MV-4-11 (cell line): ENCODE measurements at regions not wholly inside any gene's neighbourhood (a gene's known extent, or its start where the extent isn't known, plus 50 kb on each side); places are given as distances from the start of the nearest gene placed in this dataset.

Experiments used
- DNase-seq: peaks from one replicate; lab custom pipeline; 2025; lab: John Stamatoyannopoulos, UW

DNA sequence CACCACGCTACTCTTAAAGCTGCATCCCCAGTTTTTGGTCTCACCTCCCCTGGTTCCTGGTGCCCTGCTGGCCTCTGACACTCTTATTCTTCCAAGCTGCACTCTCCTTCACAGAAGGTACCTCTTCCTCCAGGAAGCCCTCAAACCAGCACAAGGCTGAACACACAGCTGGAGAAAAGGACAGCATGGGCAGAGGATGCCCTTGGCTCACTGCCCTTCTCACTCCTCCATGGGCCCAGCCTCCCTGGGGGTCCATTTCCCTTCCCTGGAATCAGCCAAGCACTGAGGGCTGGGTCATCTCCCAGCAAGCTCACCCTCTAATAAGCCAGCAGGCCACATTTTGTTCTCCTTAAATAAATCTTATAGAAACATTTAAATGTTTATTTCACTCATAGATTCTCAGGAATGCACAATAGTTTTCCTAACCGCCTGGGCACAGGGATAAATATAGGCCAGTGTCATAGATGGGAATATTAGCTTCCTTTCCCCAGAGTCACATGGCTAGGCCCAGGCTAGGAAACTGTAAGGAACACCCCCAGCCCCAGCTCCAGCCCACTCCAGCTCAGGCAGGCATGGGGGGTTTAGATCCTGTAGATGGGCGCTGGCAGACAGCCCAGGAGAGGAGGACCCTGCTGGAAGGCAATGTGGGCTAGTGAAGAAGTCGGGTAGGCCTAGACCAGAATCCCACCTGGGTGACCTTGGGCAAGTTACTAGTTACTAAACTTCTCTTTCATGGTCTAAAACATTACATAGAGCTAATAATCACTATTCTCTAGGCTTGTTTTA lies 51.5 kb downstream of the IRAG1 start:
- no peak for DNase-seq

GRCh38 chr11:10641177-10641911 lies 52.2 kb downstream of the IRAG1 start:
- peak; percentile 94 for DNase-seq

DNA sequence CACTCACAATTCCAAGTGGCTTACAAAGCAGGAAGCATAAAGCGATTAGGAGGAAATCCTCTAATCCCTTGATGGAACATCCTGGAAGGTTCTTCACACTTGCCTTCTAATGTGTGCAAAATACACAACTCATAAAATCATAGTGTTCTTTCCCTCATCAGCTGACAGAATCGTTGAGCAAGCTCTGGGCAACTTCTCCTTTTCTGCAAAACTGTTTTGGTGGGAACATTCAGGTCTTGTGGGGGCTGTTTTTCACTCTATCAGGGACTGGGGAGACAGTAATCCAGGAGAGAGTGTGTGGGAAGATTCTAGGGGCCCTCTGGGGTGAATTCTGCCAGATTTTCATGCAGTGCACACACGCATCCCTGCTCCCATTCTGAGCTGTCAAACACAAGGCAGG lies 53.2 kb downstream of the IRAG1 start:
- peak; percentile 83 for DNase-seq

DNA sequence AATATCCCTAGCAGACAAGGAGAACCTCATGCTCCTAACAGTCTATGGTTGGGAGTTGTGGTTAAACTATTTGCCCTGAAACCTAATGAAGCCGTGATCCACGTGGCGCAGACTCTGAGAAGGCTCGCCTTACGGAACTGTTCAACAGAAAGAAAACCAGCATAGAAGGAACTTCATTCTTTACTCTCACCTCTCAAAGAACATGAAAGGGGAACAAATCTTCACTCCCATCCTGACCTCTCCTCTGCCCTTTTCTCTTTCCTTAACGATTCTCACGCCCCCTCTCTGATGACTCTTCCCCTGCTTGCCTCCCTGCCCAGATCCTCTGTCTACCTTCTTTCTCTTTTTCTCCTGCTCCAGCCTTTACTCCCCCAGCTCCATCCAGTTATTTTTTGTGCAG lies 54.2 kb downstream of the IRAG1 start:
- peak; percentile 84 for DNase-seq

DNA sequence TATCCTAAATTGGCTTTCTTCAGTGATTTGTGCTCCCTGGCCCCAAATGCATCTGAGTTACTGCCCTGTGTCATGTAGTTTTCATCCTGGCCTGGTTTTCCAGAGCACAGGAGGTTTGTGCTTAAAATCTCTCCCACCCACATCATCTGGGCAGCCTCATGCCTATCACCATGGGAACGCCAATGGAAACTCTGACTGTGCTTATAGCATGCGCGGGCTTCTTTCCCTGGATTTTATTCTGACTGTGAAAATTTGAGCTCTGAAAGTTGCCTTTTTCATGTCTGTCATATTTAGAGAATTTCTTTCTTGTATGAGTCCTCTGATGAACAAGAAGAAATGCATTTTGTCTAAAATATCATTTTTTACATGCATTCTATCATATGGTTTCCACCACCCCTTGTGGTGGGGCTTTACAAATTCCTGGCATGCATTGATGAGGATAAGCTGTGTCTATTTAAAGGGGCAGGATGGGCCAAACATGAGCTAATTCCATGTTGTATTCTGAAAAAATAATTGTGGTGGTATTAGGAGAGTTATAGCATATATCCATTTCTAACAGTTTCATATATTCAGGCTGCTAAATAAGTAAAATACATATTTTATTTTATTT lies 55.1 kb downstream of the IRAG1 start:
- DNase-seq: no peak

DNA sequence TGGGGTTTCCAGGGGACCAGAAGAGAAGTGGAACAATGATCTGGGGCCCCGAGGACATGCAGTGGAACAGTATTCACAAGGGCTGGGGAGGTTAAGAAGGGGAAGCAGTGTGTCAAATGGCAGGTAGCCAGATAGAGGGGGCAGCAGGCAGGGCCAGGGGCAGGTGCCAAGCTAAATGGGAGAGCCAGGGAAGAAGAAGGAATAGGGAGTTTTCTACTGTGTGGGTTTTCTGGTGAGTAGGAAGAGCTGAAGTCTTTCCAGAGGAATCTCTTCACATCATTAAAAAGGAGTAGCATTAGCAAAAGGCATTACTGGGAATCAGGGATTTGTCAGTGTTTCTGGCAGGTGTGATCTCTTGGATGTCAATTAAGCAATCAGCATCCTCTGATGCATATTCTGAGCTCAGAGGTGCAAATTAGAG lies 55.8 kb downstream of the IRAG1 start:
- no peak for DNase-seq

- DNase-seq: no peak
Observed at GRCh38 chr11:10634407-10634806, 59.1 kb downstream of the IRAG1 start.

- no peak for DNase-seq
Observed at GRCh38 chr11:10633261-10633660, 60.3 kb downstream of the IRAG1 start.

- DNase-seq: no peak
Observed at GRCh38 chr11:10632483-10632882, 61.1 kb downstream of the IRAG1 start.

DNA sequence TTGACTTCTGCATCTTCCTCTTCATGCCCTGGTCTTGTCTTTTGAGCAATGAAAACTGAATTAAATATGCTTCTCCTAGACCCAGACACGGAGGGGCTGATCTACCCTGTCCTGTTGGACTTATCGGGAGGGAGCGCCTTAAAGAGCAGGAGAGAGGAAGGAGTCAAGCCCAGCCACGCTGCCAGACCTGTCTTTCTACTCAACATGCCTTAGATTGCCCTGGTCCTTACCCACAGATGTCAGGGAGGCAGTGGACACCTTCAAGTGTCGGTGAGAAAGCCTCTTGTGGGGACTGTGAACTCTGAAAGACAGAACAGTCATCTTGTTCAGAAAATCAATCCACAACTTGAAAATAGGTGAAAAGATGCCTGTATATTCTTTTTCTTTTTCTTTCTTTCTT lies 61.8 kb downstream of the IRAG1 start:
- DNase-seq: no peak

DNA sequence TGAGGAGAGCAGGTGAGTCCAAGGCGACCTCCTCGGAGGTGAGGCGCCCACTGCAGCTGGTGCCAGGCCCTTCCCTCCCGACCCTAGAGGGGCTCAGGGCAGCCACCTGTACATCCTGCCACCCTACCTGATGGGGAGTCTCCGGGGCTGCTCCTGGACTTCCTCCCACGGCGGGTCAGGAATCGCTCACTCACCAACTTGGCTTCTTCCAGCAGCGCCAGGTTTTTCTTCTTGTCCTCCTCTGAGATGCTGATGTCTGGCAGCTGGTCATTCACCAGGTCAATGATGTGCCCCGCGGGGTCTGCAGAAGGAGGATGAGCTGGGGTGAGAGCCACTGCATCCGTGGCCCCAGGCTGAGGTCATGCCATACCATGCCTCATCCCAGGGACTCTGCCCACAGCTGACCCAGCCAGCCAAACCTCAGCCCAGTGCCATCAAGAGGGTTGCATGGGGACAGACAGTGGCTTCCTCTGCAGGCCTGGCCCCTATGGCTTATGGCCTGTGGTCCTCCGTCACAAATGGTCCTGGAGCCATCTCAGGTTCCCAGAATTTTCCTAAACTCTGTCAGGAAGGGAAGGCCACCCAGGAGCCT lies 61.0 kb upstream of the LYVE1 start:
- DNase-seq: no peak

DNA sequence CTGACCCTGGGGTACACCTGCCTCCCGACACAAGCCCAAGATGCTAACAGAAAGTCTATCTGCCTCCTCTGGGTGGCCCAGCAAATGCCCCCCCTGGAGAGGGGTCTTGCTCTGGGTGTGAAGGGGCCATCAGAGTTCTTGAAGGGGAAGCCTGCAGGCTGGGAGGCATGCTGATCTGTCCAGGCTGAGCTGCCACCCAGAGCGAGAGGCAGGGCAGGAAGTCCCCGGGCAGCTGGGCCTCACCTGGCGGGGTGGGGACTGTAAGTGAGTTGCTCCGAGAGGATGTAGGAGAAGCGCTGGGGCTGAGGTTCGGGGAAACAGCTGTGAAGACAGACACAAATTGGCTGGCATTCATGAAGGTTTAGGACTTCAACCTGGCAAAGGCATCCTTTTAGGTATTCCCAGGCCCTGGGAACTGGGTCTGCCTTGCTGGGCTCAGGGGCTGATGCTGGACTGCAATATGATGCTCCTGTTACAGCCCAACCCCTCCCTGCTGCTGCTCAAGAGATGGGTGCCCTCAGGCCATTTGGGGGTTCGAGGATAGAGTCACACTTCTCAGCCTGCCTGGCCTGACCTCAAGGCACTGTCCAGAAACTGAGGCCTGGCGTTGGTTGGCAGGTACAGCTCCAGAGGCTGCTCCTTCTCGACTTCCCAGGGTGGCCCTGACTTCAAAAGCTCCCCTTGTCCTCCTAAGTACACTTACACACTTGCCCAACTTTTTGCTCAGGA lies 60.2 kb upstream of the LYVE1 start:
- DNase-seq: no peak

- DNase-seq: no peak
Observed at GRCh38 chr11:10627816-10628215, 59.4 kb upstream of the LYVE1 start.

GRCh38 chr11:10627291-10627690 lies 58.8 kb upstream of the LYVE1 start:
- DNase-seq: no peak

GRCh38 chr11:10625982-10626311 lies 57.5 kb upstream of the LYVE1 start:
- DNase-seq: no peak

GRCh38 chr11:10625281-10625981 lies 57.0 kb upstream of the LYVE1 start:
- DNase-seq: no peak

DNA sequence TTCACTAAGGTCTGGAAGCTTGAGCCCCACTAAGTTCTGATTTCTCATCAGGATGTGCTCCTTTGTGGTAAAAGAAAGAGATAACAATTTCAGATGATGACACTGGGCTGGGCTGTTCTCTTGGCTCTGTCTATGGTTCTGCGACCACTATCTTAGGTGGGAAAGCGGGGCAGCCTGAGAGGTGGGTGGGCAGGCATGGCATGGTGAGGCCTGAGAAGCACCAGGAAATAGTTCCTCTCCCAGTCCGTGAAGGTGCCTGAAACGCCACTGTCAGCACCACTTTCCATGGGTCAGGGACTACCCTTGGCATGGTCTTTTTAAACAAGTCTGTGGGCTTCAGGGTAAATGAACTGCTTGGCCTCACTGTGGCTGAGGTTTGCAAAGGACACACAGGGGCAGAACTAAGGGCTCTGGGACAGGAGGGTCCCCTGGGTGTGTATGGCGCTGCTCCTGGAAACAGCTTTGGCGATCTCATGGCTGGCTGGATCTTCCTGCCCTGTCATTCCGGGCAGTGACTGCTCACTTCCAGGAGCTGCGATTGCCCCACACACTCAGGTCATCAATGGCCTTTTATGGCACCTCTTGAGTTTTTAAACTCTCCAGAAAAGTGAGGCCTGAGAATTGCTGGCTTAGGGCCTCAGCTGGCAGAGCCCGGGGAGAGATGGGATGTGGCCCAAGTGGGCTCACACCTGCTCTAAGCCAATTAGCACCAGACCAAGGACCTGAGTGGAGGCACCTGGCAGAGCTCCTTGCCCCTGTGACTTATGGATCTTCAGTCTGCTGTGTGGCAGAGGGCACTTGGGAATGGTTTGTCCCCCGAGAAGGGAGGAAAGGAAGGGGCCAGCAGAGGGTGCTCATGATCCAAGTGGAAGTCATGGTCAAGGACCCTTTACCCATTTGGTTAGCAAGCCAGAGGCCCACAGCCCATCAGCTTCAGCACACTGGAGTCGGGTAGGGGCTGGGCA lies 55.6 kb upstream of the LYVE1 start:
- peak; percentile 16 for DNase-seq

DNA sequence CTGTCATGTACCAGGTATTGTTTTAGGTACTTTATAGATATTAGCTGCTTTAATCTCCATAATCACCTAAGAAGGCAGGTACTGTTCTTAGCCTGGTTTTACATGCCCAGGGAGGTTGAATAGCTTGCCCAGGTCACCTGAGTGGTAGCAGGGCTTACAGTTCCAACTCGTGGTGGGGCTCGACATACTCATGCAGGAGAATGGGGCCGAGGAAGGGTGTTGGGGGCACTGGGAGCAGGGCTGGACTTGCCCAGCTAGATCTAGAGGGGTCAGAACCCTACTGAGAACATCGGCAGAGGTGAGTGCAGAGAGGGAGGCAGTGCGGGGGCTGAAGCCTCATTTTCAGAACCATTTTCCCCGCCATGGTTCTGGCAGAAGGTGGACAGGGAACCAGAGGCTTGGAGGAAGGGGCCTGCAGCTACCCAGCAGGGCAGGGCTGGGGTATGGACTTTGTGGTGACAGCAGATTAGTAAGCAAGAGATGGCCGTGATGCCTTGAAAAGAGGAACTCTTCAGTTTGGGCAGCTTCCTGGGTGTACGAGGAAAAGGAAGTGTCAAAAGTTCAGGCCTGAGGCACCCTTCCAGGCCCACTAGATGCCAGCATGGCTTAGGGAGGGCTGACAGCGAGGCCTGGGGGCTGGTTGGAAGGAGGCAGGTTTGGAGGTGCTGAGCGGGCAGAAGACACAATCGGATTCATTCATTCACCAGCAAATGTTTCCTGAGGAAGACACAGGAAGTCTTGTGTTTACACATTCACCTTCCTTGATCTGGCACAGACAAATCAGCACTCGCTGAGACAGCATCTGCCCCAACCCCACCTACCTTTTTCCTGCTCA lies 54.7 kb upstream of the LYVE1 start:
- DNase-seq: peak; percentile 96

DNA sequence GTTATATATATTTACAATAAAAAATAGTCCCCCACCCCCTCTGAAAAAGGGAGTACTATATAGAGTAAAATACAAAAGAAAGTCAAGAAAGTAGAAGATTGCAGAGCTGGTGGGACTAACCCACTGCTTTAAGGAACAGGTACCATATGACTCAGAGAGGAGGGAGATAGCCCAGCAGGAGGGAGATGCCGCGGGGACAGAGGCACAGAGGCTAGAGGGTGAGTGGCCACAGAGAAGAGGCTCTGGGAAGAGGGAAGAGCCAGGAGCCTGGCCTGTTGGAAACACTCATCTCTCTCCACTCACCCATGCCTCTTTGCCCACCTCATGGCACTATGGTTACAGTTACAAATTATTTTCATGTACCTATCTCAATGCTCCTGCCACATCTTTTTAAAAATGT lies 53.6 kb upstream of the LYVE1 start:
- DNase-seq: no peak
